Activated T-helper 1 cell treated with Interleukin-2 at 50 U/mL for 16 hours (primary cell): ENCODE measurements at regions not wholly inside any gene's neighbourhood (a gene's known extent, or its start where the extent isn't known, plus 50 kb on each side); places are given as distances from the start of the nearest gene placed in this dataset.

Experiments
- DNase-seq: peaks from one replicate; pipeline ENCODE4 v3.0.0-alpha.2; 2020; ENCODE audit warnings: low read depth

DNA sequence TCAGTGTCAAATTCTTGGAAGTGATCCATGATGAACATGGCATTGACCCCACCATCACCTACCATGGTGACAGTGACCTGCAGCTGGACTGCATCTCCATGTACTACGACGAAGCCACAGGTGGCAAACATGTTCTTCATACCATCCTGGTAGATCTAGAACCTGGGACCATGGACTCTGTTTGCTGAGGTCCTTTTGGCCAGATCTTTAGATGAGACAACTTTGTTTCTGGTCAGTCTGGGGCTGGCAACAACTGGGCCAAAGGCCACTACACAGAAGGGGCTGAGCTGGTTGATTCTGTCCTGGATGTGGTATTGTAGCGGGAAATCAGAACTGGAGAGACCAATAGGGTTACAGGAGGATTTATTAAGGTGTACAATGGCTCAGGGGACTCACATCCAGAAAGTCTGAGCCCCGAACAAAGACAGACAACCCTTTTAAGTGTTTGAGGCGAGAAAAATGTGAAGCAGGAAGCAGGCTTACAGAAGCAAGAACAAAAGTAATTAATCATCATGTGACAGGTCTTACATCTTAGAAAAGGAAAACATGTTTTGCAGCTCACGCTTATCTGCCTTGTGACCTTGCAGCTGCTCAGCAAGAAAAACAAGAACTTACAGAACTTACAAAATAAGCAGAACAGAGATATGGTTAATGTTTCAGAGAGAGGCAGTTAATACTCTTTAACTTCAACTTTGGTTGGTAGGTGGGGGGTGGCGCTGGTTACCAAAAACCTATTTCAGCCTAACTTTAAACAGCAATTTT is 58.8 kb upstream of the MOCS1 start:
- DNase-seq: no peak
